OCI-LY3 (cell line): ENCODE measurements at regions not wholly inside any gene's neighbourhood (a gene's known extent, or its start where the extent isn't known, plus 50 kb on each side); places are given as distances from the start of the nearest gene placed in this dataset.

Experiments used
- H2AFZ ChIP-seq: fragments of 200-600, 300-600 bp; shearing (Covaris generic); 2 replicates; pipeline ENCODE4 v1.6.0; 2014; ENCODE audit warnings: antibody characterized with exemption, low read depth, low read length
- H3K27ac ChIP-seq: fragments of 200-600, 300-600 bp; sonication (generic); 2 replicates; pipeline ENCODE4 v1.5.1; 2014; ENCODE audit warnings: mild to moderate bottlenecking, low read length, moderate library complexity, mixed read lengths
- H3K27me3 ChIP-seq: fragments of 200-600, 300-600 bp; sonication (generic); 2 replicates; pipeline ENCODE4 v1.6.1; 2014; ENCODE audit warnings: low read depth, low read length, mixed read lengths
- H3K36me3 ChIP-seq: fragments of 200-600, 300-600 bp; sonication (generic); replicated peaks from 2 replicates; pipeline ENCODE3; 2014; ENCODE audit warnings: low read depth, low read length, mixed read lengths
- H3K4me1 ChIP-seq: fragments of 300-600, 200-600 bp; sonication (generic); 2 replicates; pipeline ENCODE4 v1.6.1; 2014; ENCODE audit warnings: low read length, mixed read lengths
- H3K4me2 ChIP-seq: fragments of 200-600, 300-600 bp; sonication (generic); 2 replicates; pipeline ENCODE4 v1.6.1; 2014; ENCODE audit warnings: low read length, mixed read lengths
- H3K4me3 ChIP-seq: fragments of 300-600, 200-600 bp; sonication (generic); 2 replicates; pipeline ENCODE4 v1.5.1; 2014; ENCODE audit warnings: antibody characterized with exemption, mild to moderate bottlenecking, low read length, moderate library complexity
- H3K79me2 ChIP-seq: fragments of 300-600, 200-600 bp; shearing (Covaris generic); 2 replicates; pipeline ENCODE4 v1.6.1; 2014; ENCODE audit warnings: mild to moderate bottlenecking, low read length, mixed read lengths
- H3K9ac ChIP-seq: fragments of 300-600, 200-600 bp; shearing (Covaris generic); 2 replicates; pipeline ENCODE4 v1.6.0; 2014; ENCODE audit warnings: mild to moderate bottlenecking, low read length, moderate library complexity
- H3K9me3 ChIP-seq: fragments of 200-600, 300-600 bp; shearing (Covaris generic); 2 replicates; pipeline ENCODE4 v1.6.1; 2014; ENCODE audit warnings: low read length, mixed read lengths; ENCODE audit not compliant: insufficient read depth
- H4K20me1 ChIP-seq: fragments of 200-600, 300-600 bp; sonication (generic); 2 replicates; pipeline ENCODE4 v1.6.1; 2016; ENCODE audit warnings: low read length, mixed read lengths; ENCODE audit not compliant: insufficient read depth
- EZH2phosphoT487 ChIP-seq: fragments of 200-600 bp; shearing (Covaris generic); IDR thresholded peaks from 2 replicates; pipeline ENCODE4 v1.6.1; 2018; ENCODE audit warnings: antibody characterized with exemption, mixed run types, low read depth
- TF ChIP-seq, protein P1 (sequence below): fragments of 200-600, 300-600 bp; sonication (generic); IDR thresholded peaks from 2 replicates; pipeline ENCODE4 v1.5.1; 2014; ENCODE audit warnings: antibody characterized with exemption, low read length, low read depth

DNA sequence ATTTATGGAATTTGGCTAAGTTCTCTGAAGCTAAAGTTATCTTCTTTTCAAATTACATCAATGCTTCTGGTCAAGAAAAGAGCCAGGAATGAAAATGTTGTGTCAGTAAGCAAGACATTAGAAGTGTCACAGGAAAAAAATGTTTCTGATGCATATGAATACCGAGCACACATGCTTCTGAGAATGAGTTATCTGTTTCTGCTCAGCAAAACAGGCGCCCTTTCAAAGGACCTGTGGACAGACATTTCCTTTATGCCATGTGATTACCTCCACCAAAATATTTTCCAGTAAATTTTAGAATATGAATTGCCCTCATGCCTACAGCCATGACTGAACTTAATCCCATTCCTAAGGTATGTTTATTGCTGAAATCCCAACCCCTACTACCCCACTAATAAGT lies 55.4 kb upstream of the RNF180 start:
- no peak overlapping the region for H2AFZ ChIP-seq
- no peak overlapping the region for H3K4me3 ChIP-seq
- no peaks in the 10 kb centered on the region for H3K36me3 ChIP-seq
- H3K9ac ChIP-seq = no peak overlapping the region
- H3K9me3 ChIP-seq = no peaks in the 10 kb centered on the region
- no peak for TF ChIP-seq EZH2phosphoT487
- TF ChIP-seq, protein P1, sequence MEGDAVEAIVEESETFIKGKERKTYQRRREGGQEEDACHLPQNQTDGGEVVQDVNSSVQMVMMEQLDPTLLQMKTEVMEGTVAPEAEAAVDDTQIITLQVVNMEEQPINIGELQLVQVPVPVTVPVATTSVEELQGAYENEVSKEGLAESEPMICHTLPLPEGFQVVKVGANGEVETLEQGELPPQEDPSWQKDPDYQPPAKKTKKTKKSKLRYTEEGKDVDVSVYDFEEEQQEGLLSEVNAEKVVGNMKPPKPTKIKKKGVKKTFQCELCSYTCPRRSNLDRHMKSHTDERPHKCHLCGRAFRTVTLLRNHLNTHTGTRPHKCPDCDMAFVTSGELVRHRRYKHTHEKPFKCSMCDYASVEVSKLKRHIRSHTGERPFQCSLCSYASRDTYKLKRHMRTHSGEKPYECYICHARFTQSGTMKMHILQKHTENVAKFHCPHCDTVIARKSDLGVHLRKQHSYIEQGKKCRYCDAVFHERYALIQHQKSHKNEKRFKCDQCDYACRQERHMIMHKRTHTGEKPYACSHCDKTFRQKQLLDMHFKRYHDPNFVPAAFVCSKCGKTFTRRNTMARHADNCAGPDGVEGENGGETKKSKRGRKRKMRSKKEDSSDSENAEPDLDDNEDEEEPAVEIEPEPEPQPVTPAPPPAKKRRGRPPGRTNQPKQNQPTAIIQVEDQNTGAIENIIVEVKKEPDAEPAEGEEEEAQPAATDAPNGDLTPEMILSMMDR = no peak
- H3K4me1 ChIP-seq = no peaks in the 10 kb centered on the region
- H3K27me3 ChIP-seq = no peaks in the 10 kb centered on the region
- no peaks in the 10 kb centered on the region for H3K79me2 ChIP-seq
- no peak overlapping the region for H3K27ac ChIP-seq
- no peak overlapping the region for H3K4me2 ChIP-seq
- no peaks in the 10 kb centered on the region for H4K20me1 ChIP-seq

DNA sequence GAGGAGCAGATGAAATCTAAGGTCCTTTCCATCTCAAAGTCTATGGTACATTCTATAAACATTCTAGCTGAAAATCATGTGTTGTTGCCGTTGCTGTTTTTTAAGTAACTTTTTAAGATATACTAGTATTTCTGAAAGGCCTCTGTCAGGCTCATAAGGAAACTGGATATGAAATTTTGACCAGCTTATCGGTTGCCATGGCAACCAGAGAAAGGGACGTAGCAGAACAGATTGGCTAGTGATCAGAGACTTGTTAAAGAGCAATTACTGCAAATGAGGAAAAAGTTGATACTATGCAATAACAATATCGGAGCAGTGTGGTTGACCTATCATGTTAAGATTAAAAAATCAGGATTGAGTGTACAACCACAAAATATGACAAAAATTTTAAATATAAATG lies 57.0 kb upstream of the RNF180 start:
- Histone ChIP-seq H3K9me3 (no peaks in the 10 kb centered on the region), H3K4me2 (no peak overlapping the region), H3K27me3 (no peaks in the 10 kb centered on the region), H3K9ac (no peak overlapping the region), H3K4me1 (no peaks in the 10 kb centered on the region), H3K27ac (no peak overlapping the region), H3K36me3 (no peaks in the 10 kb centered on the region), H4K20me1 (no peaks in the 10 kb centered on the region), H3K79me2 (no peaks in the 10 kb centered on the region), H2AFZ (no peak overlapping the region), H3K4me3 (no peak overlapping the region)
- TF ChIP-seq, protein P1 = no peak
- no peak for TF ChIP-seq EZH2phosphoT487

DNA sequence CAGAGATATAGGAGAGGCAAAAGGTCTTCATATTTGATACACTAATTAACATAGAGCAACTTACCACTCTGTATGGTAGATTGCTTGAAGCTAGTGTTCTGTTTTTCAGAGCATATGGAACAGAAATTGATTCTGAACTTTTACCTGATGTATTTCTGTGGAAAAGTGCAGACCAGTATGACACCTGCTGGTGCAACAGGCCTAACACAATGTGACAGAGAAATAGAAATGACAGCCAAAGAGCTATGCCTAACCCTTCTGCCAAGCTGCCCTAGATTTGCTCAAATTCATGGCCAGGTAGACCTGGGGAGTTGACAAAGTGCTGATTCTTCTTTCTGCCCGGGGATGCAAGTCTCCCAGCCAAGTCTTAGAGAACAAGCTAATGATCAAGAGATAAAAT lies 65.4 kb upstream of the RNF180 start:
- H4K20me1 ChIP-seq = no peaks in the 10 kb centered on the region
- H3K36me3 ChIP-seq = no peaks in the 10 kb centered on the region
- no peaks in the 10 kb centered on the region for H3K27me3 ChIP-seq
- no peak overlapping the region for H3K4me2 ChIP-seq
- TF ChIP-seq, protein P1 = no peak
- TF ChIP-seq EZH2phosphoT487 = no peak
- H3K27ac ChIP-seq = no peak overlapping the region
- no peaks in the 10 kb centered on the region for H3K4me1 ChIP-seq
- H3K9ac ChIP-seq = no peak overlapping the region
- H3K9me3 ChIP-seq = no peaks in the 10 kb centered on the region
- H3K4me3 ChIP-seq = no peak overlapping the region
- no peak overlapping the region for H2AFZ ChIP-seq
- no peaks in the 10 kb centered on the region for H3K79me2 ChIP-seq

DNA sequence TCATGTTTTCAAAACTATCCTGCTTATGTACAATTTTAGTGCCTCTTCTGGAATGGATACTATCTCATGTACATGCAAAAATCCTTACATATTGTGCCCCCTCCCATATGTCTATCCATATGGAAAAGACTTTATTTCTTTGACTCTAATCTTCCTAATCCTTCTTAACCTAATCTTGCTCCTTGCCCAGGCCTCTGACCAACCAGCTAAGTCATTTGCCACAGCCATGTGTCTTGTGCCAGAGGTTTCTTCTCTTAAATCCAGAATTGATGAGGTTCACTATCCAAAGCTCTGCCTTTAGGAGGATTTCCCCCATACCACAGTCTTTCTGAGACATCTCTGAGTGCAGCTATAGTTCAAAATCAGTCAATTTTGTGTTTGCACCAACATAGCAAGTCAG lies 68.9 kb upstream of the RNF180 start:
- H3K9me3 ChIP-seq = no peaks in the 10 kb centered on the region
- no peak overlapping the region for H3K4me2 ChIP-seq
- no peaks in the 10 kb centered on the region for H3K27me3 ChIP-seq
- no peak overlapping the region for H3K4me3 ChIP-seq
- TF ChIP-seq, protein P1 = no peak
- TF ChIP-seq EZH2phosphoT487 = no peak
- H3K27ac ChIP-seq = no peak overlapping the region
- H4K20me1 ChIP-seq = no peaks in the 10 kb centered on the region
- H3K4me1 ChIP-seq = 0 out of 2 replicates have a peak, but pooled peaks cover 2% of the 10 kb centered on the region
- no peak overlapping the region for H3K9ac ChIP-seq
- no peaks in the 10 kb centered on the region for H3K36me3 ChIP-seq
- H2AFZ ChIP-seq = no peak overlapping the region
- no peaks in the 10 kb centered on the region for H3K79me2 ChIP-seq
